ENCODE measurements at regions not wholly inside any gene's neighbourhood (a gene's known extent, or its start where the extent isn't known, plus 50 kb on each side); places are given as distances from the start of the nearest gene placed in this dataset.

- 75% methylated on average over 2 of the region's 12 CpGs; no CpG with 5 or more reads in 1 of the 2 experiments for WGBS, 2 experiments (ENCODE audit: extremely low coverage in 2 of 2, insufficient read length in 1 of 2)
- no peak overlapping the region for H2BK5ac ChIP-seq (ENCODE audit: low read depth, low read length, poor library complexity, severe bottlenecking)
- H3K4me1 ChIP-seq (ENCODE audit: control insufficient read depth, insufficient read depth, low read length): no peaks in the 10 kb centered on the region
- H2AK5ac ChIP-seq (ENCODE audit: low read depth, low read length): no peak overlapping the region
- H3K27me3 ChIP-seq (ENCODE audit: control insufficient read depth, insufficient read depth, low read length): no peaks in the 10 kb centered on the region
- ATAC-seq (ENCODE audit: low read depth): no peak
- no peaks in the 10 kb centered on the region for H3K36me3 ChIP-seq (ENCODE audit: control insufficient read depth, insufficient read depth, low read length)
- intact Hi-C loops (cut with micrococcal nuclease) (no loop called here), in situ Hi-C loops (cut with MboI; ENCODE audit: low sequenced_read_pairs) (no loop called here), dilution Hi-C loops (cut with HindIII; ENCODE audit: low sequenced_read_pairs, unreplicated experiment) (no loop called here)
- H2BK15ac ChIP-seq (ENCODE audit: low read depth, low read length): no peak overlapping the region
- H3K9me3 ChIP-seq (ENCODE audit: control insufficient read depth, insufficient read depth, low read length): peaks cover 31% of the 10 kb centered on the region
- no peak overlapping the region for H4K91ac ChIP-seq (ENCODE audit: insufficient read depth, low read depth, low read length)
- no peaks in the 10 kb centered on the region for H3K9me1 ChIP-seq (ENCODE audit: insufficient read depth, low read length)
- no peak overlapping the region for H3K4me3 ChIP-seq (ENCODE audit: insufficient read depth, low read depth, low read length)
- POLR2A ChIA-PET (ENCODE audit: unreplicated experiment): no interaction called here
- H3K4me2 ChIP-seq (ENCODE audit: low read depth, low read length): no peak overlapping the region
- TF ChIP-seq CTCF (conservative IDR thresholded peaks at IDR 0.05; ENCODE audit: low read depth, low read length) (no peak), BHLHE40 (IDR thresholded peaks at IDR 0.05; ENCODE audit: low read depth, low read length) (no peak), RFX5 (IDR thresholded peaks at IDR 0.05; ENCODE audit: low read depth, low read length) (no peak), CHD1 (IDR thresholded peaks at IDR 0.05; ENCODE audit: low read depth, low read length) (no peak)
- H3K4ac ChIP-seq (ENCODE audit: low read depth, low read length): no peak overlapping the region
- H3K79me1 ChIP-seq (ENCODE audit: low read depth in 1 of 2, low read length in 2 of 2): no peaks in the 10 kb centered on the region
- H3K18ac ChIP-seq (ENCODE audit: low read depth, low read length): no peak overlapping the region
- H4K8ac ChIP-seq (ENCODE audit: low read depth in 2 of 2, low read length in 2 of 2): no peak overlapping the region
- CTCF ChIA-PET: no interaction called here
- no peak overlapping the region for H4K5ac ChIP-seq (ENCODE audit: low read depth, low read length)
- no peak for DNase-seq
- BruUV-seq (replicated peaks): no TSS peak
- H3K27ac ChIP-seq (ENCODE audit: insufficient read depth, low read length): no peak overlapping the region
- no peak overlapping the region for H3K9ac ChIP-seq (ENCODE audit: low read depth, low read length)
- H2BK120ac ChIP-seq (ENCODE audit: low read depth, low read length): no peak overlapping the region
- H4K20me1 ChIP-seq (ENCODE audit: insufficient read depth, low read length): no peaks in the 10 kb centered on the region
- H2AFZ ChIP-seq (replicated peaks; ENCODE audit: low read length, poor library complexity): no peak overlapping the region
- no peak overlapping the region for H2BK20ac ChIP-seq (ENCODE audit: low read depth, low read length)
- H3K56ac ChIP-seq (ENCODE audit: extremely low read depth, insufficient read depth, low read length): no peak overlapping the region
- H3K23ac ChIP-seq (ENCODE audit: low read depth, low read length): no peak overlapping the region
- H2AK9ac ChIP-seq (replicated peaks; ENCODE audit: low read depth, low read length, poor library complexity): no peak overlapping the region
- H3K14ac ChIP-seq (replicated peaks; ENCODE audit: low read depth, low read length): no peak overlapping the region
Observed at GRCh38 chr7:156005202-156005691, 193.0 kb upstream of the SHH start.
